GM18870 (cell line): ENCODE measurements at regions not wholly inside any gene's neighbourhood (a gene's known extent, or its start where the extent isn't known, plus 50 kb on each side); places are given as distances from the start of the nearest gene placed in this dataset.

Experiments
- ATAC-seq: cut with Tn5 transposase; IDR thresholded peaks from one replicate; pipeline ENCODE4 v1.9.1; 2021; ENCODE audit warnings: moderate library complexity; ENCODE audit not compliant: unreplicated experiment

- no peak for ATAC-seq
Measured at GRCh38 chr2:237012004-237012403, 73.7 kb upstream of the COPS8 start.

GRCh38 chr2:237012577-237013267, 73.0 kb upstream of the COPS8 start:
- no peak for ATAC-seq

- no peak for ATAC-seq
Measured at GRCh38 chr2:237016121-237016915, 69.4 kb upstream of the COPS8 start.

GRCh38 chr2:237020090-237020489, 65.6 kb upstream of the COPS8 start:
- ATAC-seq: no peak

GRCh38 chr2:237022533-237022932, 63.2 kb upstream of the COPS8 start:
- no peak for ATAC-seq

- ATAC-seq: no peak
Measured at GRCh38 chr2:237024255-237024654, 61.4 kb upstream of the COPS8 start.

GRCh38 chr2:237025090-237025865, 60.4 kb upstream of the COPS8 start:
- no peak for ATAC-seq

- ATAC-seq: no peak
Measured at GRCh38 chr2:237026981-237027711, 58.5 kb upstream of the COPS8 start.

- no peak for ATAC-seq
Measured at GRCh38 chr2:237027712-237028029, 58.0 kb upstream of the COPS8 start.

GRCh38 chr2:237030382-237030781, 55.3 kb upstream of the COPS8 start:
- no peak for ATAC-seq

- ATAC-seq: no peak
Measured at GRCh38 chr2:237033536-237034060, 52.1 kb upstream of the COPS8 start.

- ATAC-seq: no peak
Measured at GRCh38 chr2:237035781-237036475, 49.8 kb upstream of the COPS8 start.
